Smooth muscle cell (in vitro differentiated cells): ENCODE measurements at regions not wholly inside any gene's neighbourhood (a gene's known extent, or its start where the extent isn't known, plus 50 kb on each side); places are given as distances from the start of the nearest gene placed in this dataset.
"Not testable (repeated sequence)": the region's sequence is repeated elsewhere in the genome, so short reads cannot be mapped to it uniquely, and the experiment has no call there.

Experiments used
- DNase-seq: peaks from one replicate; lab custom pipeline; 2025; ENCODE audit not compliant: unreplicated experiment; lab: John Stamatoyannopoulos, UW
- H2AFZ ChIP-seq: fragments of 200-600 bp; sonication (generic); 2 replicates; pipeline ENCODE4 v1.6.0; 2016; ENCODE audit warnings: antibody characterized with exemption, low read depth, mild to moderate bottlenecking
- H3F3A ChIP-seq: fragments of 200-600 bp; sonication (generic); 2 replicates; pipeline ENCODE4 v1.6.0; 2017; ENCODE audit warnings: antibody characterized with exemption, low read depth
- H3K27ac ChIP-seq: fragments of 200-600 bp; sonication (generic); 2 replicates; pipeline ENCODE4 v1.5.1; 2016; ENCODE audit warnings: low read depth, mild to moderate bottlenecking
- H3K27me3 ChIP-seq: fragments of 200-600 bp; sonication (generic); 2 replicates; pipeline ENCODE4 v1.6.1; 2016; ENCODE audit warnings: low read depth, mild to moderate bottlenecking
- H3K36me3 ChIP-seq: fragments of 200-600 bp; sonication (generic); 2 replicates; pipeline ENCODE4 v1.5.1; 2016; ENCODE audit warnings: low read depth
- H3K4me1 ChIP-seq: fragments of 200-600 bp; sonication (generic); 2 replicates; pipeline ENCODE4 v1.5.1; 2016; ENCODE audit warnings: low read depth
- H3K4me2 ChIP-seq: fragments of 200-600 bp; sonication (generic); 2 replicates; pipeline ENCODE4 v1.6.0; 2016; ENCODE audit warnings: mild to moderate bottlenecking
- H3K4me3 ChIP-seq: fragments of 200-600 bp; sonication (generic); 2 replicates; pipeline ENCODE4 v1.5.1; 2016; ENCODE audit warnings: mild to moderate bottlenecking
- H3K79me2 ChIP-seq: fragments of 200-600 bp; sonication (generic); 2 replicates; pipeline ENCODE4 v1.6.0; 2016; ENCODE audit warnings: low read depth, mild to moderate bottlenecking
- H3K9ac ChIP-seq: fragments of 200-600 bp; sonication (generic); 2 replicates; pipeline ENCODE4 v1.6.0; 2016; ENCODE audit warnings: low read depth
- H3K9me3 ChIP-seq: fragments of 200-600 bp; sonication (generic); replicated peaks from 2 replicates; pipeline ENCODE4 v1.5.1; 2016; ENCODE audit warnings: low read depth
- H4K20me1 ChIP-seq: fragments of 200-600 bp; sonication (generic); 2 replicates; pipeline ENCODE4 v1.6.0; 2016; ENCODE audit warnings: low read depth
- WGBS: methylation state at CpG from one replicate; pipeline ENCODE4 v1.1.7; 2016; ENCODE audit warnings: low lambda C conversion rate; 5-methylcytosine and 5-hydroxymethylcytosine counted together
- TF ChIP-seq, protein P1 (sequence below): fragments of 200-600 bp; sonication (generic); IDR thresholded peaks from 2 replicates; pipeline ENCODE4 v1.5.1; 2017; ENCODE audit warnings: borderline replicate concordance, mild to moderate bottlenecking, antibody characterized with exemption; ENCODE audit not compliant: insufficient read depth, poor library complexity, severe bottlenecking

DNA sequence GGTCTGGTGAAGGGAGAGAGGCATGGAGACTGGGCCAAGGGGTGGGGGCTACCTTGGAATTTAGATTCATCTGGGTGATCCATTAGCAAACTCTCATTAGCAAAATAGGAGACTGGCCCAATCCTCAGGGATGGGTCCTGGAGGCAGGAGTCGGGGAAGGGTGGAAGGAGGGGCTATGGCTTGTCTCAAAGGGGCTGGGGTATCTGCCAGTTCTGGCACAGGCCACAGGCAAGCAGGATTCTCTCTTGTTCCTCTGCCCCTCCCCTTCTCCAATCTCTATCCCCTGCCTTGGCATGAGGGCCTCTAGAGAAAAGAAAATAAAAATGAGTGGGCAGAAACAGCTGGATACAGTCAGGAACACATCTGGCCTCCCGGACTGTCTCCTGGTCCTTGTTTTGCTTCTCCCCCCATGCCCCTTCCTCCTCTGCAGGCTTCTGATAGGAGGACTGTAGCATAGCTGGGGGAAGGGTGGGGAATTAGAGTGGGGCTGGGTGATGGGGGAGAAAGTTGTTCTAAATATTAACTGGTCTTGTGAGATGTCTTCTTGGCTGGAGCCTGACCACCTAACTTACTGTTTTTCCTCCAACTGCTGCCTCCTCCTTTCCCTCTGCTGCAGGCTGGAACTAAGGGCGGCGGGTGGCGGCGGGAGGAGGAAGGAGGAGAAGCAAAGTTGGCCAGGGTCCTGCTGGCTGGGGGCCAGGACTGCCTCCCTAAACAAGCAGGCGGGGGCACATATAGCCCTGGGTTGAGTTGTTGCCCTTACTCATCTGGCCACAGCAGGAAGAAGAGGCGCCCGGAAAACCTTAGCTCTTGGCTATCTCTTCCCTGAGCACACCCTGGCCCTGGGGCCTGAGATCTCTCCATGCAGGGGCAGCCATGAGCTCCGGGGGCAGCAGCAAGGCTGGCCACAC lies 53.3 kb upstream of the LAS1L start:
- H4K20me1 ChIP-seq: no peaks in the 10 kb centered on the region
- no peaks in the 10 kb centered on the region for H3F3A ChIP-seq
- TF ChIP-seq, protein P1, sequence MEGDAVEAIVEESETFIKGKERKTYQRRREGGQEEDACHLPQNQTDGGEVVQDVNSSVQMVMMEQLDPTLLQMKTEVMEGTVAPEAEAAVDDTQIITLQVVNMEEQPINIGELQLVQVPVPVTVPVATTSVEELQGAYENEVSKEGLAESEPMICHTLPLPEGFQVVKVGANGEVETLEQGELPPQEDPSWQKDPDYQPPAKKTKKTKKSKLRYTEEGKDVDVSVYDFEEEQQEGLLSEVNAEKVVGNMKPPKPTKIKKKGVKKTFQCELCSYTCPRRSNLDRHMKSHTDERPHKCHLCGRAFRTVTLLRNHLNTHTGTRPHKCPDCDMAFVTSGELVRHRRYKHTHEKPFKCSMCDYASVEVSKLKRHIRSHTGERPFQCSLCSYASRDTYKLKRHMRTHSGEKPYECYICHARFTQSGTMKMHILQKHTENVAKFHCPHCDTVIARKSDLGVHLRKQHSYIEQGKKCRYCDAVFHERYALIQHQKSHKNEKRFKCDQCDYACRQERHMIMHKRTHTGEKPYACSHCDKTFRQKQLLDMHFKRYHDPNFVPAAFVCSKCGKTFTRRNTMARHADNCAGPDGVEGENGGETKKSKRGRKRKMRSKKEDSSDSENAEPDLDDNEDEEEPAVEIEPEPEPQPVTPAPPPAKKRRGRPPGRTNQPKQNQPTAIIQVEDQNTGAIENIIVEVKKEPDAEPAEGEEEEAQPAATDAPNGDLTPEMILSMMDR: no peak
- H3K27me3 ChIP-seq: no peaks in the 10 kb centered on the region
- no peaks in the 10 kb centered on the region for H3K79me2 ChIP-seq
- WGBS: 66% methylated on average over 10 of the region's 10 CpGs
- no peak overlapping the region for H2AFZ ChIP-seq
- H3K4me2 ChIP-seq: peak overlapping the region; percentile 59
- H3K36me3 ChIP-seq: no peaks in the 10 kb centered on the region
- peak; percentile 9 for DNase-seq
- no peaks in the 10 kb centered on the region for H3K4me1 ChIP-seq
- H3K9ac ChIP-seq: no peak overlapping the region
- no peaks in the 10 kb centered on the region for H3K9me3 ChIP-seq
- no peak overlapping the region for H3K4me3 ChIP-seq
- H3K27ac ChIP-seq: peak overlapping the region; percentile 53

DNA sequence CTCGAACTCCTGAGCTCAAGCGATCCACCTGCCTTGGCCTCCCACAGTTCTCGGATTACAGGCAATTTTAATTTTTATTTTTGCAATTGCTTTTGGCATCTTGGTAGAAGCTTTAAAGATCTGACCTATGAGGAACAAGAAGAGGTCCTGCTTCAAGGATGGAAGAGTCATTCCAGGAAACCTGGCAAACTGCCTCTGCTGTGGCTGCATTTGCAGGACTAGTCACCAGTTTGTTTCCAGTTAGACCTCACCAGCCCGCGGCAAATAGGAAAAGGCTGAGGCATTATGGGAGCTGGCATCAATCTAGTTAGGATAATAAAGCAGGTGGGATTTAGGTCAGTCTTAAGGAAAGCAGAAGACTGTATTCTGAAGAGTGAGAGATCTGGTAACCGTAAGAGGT lies 51.9 kb upstream of the LAS1L start:
- no peaks in the 10 kb centered on the region for H3K9me3 ChIP-seq

DNA sequence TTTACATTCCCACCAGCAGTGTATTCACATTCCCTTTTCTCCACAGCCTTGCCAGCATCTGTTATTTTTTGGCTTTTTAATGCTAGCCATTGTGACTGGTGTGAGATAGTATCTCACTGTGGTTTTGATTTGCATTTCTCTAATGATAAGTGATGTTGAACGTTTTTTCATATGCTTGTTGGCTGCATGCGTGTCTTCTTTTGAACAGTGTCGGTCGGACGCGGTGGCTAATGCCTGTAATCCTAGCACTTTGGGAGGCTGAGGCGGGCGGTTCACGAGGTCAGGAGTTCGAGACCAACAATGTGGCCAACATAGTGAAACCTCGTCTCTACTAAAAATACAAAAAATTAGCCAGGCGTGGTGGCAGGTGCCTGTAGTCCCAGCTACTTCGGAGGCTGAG lies 50.6 kb upstream of the LAS1L start:
- H3K4me1 ChIP-seq, DNase-seq, H3K4me2 ChIP-seq, H3K36me3 ChIP-seq, H3F3A ChIP-seq, H3K27me3 ChIP-seq, H4K20me1 ChIP-seq, H3K9ac ChIP-seq, H3K9me3 ChIP-seq, H3K27ac ChIP-seq, H2AFZ ChIP-seq, H3K79me2 ChIP-seq, H3K4me3 ChIP-seq: not testable (repeated sequence)
- WGBS: 81% methylated on average over 13 of the region's 13 CpGs

More for the DNA sequence above, 51.9 kb upstream of the LAS1L start:
- Histone ChIP-seq H3K4me2 (no peak overlapping the region), H3K27ac (no peak overlapping the region), H3K36me3 (no peaks in the 10 kb centered on the region), H3K4me3 (no peak overlapping the region), H4K20me1 (no peaks in the 10 kb centered on the region), H3F3A (no peaks in the 10 kb centered on the region), H3K9ac (no peak overlapping the region), H3K4me1 (no peaks in the 10 kb centered on the region), H2AFZ (no peak overlapping the region), H3K79me2 (no peaks in the 10 kb centered on the region), H3K27me3 (no peaks in the 10 kb centered on the region)
- DNase-seq: no peak
- 86% methylated on average over 6 of the region's 6 CpGs for WGBS
- TF ChIP-seq, protein P1: no peak
